ENCODE measurements at regions not wholly inside any gene's neighbourhood (a gene's known extent, or its start where the extent isn't known, plus 50 kb on each side); places are given as distances from the start of the nearest gene placed in this dataset.

DNA sequence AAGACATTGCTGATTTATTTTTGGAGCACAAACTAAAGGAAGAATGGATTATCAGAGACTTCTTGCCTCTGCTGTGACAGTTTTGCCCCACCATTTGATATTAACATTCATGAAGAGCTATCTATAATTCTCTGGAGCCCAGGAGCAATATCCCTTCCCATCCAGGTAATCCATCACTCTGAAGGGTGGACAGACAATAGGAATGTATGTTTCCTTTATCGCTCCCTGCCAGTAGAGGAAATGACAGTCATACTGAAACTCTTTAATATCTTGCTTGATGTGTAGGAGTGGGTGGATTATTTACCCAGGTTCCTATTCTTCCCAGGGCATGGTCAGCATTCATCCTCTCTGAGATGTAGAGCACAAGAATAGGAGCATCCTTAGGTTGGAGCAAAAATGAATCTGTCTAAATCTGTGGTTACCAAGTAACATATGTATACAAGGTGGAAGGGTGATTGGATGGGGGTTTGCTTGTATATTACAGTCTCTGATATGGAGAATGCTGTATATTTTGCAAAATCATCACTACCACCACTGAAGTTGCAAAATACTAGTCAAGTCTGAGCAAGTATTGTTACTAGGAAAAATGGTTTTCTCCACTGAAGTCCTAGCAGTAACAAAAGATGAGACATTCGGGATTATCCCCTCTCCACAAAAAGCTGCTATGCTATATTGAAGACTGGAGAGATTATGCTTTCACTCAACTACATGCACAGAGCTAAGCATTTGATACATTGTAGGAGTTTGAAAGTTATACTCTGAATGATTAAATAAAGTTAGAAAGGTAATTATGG lies 151.6 kb downstream of the CBLL2 start:
- peaks cover 0 to 2% (median 0%) of the 10 kb centered on the region in 3 donors for H3K4me1 Mint-ChIP-seq
- H3K9me3 Mint-ChIP-seq = peaks cover 0 to 3% (median 2%) of the 10 kb centered on the region in 3 donors
- no peaks in the 10 kb centered on the region for H3K36me3 Mint-ChIP-seq
- no peak overlapping the region for H3K4me3 Mint-ChIP-seq
- H3K27me3 Mint-ChIP-seq = no peaks in the 10 kb centered on the region
- no peak overlapping the region for H3K27ac Mint-ChIP-seq

DNA sequence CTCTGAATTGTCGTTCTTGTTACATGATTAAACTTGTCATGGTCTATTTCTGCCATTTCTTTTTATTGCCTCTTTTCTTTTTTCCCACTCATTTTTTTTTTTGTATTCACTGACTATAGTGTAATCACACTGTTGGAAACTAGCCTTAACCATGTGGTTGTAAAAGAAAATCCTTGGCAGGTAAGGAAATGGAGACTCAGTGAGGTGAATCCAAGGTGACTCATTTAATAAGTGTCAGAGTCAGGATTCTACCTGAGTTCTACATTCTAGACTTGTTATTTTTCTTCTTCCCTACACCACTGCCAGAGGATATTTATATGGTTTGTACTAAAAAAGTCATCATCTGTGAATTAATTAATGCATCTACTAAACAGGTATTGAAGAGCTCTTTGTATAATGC lies 152.2 kb downstream of the CBLL2 start:
- Mint-ChIP-seq H3K27ac (no peak overlapping the region), H3K36me3 (peaks cover 1% of the 10 kb centered on the region), H3K4me1 (peaks cover 0 to 2% (median 0%) of the 10 kb centered on the region in 3 donors), H3K4me3 (no peak overlapping the region), H3K9me3 (peaks cover 0 to 8% (median 2%) of the 10 kb centered on the region in 3 donors), H3K27me3 (no peaks in the 10 kb centered on the region)

DNA sequence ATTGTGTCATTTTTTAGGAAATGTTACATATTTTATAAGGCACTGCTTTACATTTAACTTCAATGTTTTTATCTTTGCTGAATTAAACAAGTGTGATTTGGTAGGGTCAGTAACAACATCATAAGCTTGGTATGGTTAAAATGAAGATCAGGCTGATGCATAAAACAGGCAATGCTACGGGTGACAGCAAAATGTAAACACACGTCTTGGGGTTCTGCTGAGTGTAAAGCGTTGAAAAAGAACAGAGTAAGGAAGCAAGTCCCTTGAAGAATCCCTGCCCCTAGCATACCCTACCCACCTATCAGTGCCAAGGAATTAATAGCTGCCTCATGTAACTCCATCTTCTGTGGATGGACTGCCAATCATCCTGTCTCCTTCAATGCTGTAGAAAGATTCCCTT lies 157.0 kb downstream of the CBLL2 start:
- no peak overlapping the region for H3K27ac Mint-ChIP-seq
- H3K27me3 Mint-ChIP-seq = no peaks in the 10 kb centered on the region
- H3K4me1 Mint-ChIP-seq = peaks cover 0 to 2% (median 0%) of the 10 kb centered on the region in 3 donors
- peaks cover 1% of the 10 kb centered on the region for H3K36me3 Mint-ChIP-seq
- H3K4me3 Mint-ChIP-seq = no peak overlapping the region
- H3K9me3 Mint-ChIP-seq = peaks cover 0 to 8% (median 4%) of the 10 kb centered on the region in 3 donors

DNA sequence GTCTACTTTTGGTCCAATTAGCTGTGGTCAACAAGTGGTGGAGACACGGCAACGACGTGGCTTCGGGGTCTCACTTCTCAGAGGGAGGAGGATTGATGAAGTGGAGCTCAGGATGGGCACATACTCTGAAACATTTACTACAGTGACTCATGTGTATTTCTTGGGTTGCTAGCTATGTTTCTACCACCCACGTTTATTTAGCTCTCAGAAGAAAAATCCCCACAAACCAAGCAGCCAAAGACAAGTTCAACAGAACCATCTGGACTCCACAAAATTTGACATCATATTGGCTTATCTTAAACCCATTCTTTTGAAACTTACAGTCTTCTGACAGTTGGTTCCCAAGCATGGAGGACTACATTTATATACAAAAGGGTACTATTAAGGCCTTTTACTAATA lies 158.0 kb downstream of the CBLL2 start:
- Mint-ChIP-seq H3K36me3 (peaks cover 1% of the 10 kb centered on the region), H3K4me1 (peaks cover 0 to 2% (median 0%) of the 10 kb centered on the region in 3 donors), H3K27me3 (no peaks in the 10 kb centered on the region), H3K27ac (no peak overlapping the region), H3K4me3 (no peak overlapping the region), H3K9me3 (peaks cover 0 to 8% (median 4%) of the 10 kb centered on the region in 3 donors)

DNA sequence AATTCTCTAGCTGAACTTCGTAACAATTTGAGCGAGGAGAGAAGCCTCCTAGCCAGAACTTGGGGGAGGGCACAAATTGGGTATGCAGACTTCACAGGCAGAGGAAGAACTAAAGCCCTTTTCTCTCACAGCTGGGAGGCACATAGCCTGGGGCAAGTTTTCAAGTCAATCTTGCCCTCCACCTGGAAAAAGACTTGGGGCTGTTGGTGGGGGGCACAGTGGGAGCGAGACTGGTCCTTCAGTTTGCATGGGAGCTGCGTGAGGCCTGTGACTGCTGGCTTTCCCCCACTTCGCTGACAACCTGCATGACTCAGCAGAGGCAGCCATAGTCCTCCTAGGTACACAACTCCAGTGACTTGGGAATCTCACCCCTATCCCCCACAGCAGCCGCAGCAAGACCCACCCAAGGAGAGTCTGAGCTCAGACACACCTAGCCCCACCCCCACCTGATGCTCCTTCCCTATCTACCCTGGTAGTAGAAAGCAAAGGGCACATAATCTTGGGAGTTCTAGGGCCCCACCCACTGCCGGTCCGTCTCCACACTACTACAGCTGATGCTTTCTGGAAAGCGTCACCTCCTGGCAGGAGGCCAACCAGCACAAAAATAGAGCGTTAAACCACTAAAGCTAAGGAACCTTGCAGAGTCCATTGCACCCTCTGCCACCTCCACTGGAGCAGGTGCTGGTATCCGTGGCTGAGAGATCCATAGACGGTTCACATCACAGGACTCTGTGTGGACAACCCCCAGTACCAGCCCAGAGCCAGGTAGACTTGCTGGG lies 160.8 kb downstream of the CBLL2 start:
- H3K4me1 Mint-ChIP-seq = peaks cover 0 to 2% (median 0%) of the 10 kb centered on the region in 3 donors
- peaks cover 2 to 5% (median 5%) of the 10 kb centered on the region in 3 donors for H3K9me3 Mint-ChIP-seq
- H3K27me3 Mint-ChIP-seq = no peaks in the 10 kb centered on the region
- no peak overlapping the region for H3K27ac Mint-ChIP-seq
- H3K4me3 Mint-ChIP-seq = no peak overlapping the region
- peaks cover 1% of the 10 kb centered on the region for H3K36me3 Mint-ChIP-seq

DNA sequence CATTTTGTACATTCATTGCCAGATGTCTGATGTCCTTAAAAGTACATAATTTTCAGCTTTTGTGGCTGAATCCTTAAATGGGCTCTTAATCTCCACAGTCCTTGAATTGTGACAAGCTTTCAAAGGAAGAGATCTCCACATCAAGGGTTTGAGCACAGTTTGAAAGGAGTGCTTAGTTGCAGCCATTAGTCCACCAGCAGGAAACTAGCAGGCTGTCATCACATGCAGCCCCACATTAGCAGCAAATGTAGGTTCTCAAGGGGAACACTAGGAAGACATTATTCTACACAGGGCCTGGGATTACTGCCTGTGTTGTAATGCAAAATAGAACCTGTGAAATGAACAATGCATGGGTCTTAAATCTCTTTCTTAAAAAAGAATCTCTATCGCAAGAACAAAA lies 173.2 kb downstream of the CBLL2 start:
- Mint-ChIP-seq H3K36me3 (no peaks in the 10 kb centered on the region), H3K4me3 (no peak overlapping the region), H3K27me3 (no peaks in the 10 kb centered on the region), H3K9me3 (peaks cover 0 to 8% (median 2%) of the 10 kb centered on the region in 3 donors), H3K4me1 (peaks cover 0 to 4% (median 0%) of the 10 kb centered on the region in 3 donors), H3K27ac (no peak overlapping the region)

DNA sequence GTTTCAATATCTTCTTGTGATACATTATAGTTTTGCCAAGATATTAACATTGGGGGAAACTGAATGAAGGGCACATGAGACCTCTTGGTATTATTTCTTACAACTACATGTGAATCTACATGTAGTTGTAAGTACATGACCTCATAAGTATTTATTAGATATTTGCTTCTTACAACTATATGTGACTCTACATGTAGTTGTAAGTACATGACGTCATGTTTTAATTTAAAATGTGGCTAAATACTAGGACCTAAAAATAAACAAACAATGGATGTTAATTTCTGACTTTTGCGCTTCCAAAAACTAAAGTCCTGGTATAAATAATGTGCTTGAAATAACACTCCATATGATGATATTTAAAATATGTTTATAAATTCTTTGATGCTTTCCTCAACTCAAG lies 190.2 kb downstream of the CBLL2 start:
- Mint-ChIP-seq H3K27me3 (no peaks in the 10 kb centered on the region), H3K27ac (no peak overlapping the region), H3K9me3 (peaks cover 0 to 3% (median 0%) of the 10 kb centered on the region in 3 donors), H3K36me3 (no peaks in the 10 kb centered on the region), H3K4me1 (peaks cover 4 to 13% (median 9%) of the 10 kb centered on the region in 3 donors), H3K4me3 (no peak overlapping the region)

DNA sequence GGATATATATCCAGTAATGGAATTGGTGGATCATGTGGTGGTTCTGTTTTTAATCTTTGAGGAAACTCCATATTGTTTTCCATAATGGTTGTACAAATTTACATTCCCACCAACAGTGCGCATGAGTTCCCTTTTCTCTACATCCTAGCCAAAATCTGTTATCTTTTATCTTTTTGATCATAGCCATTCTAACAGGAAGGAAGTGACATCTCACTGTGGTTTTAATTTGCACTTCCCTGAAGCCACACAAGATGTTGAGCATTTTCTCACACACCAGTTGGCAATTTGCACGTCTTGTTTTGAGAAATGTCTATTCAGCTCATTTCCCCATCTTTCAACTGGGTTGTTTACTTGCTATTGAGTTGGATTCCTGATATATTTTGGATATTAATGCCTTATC lies 194.9 kb downstream of the CBLL2 start:
- Mint-ChIP-seq H3K27ac (no peak overlapping the region), H3K4me1 (peaks cover 6 to 30% (median 19%) of the 10 kb centered on the region in 3 donors), H3K9me3 (peaks cover 0 to 3% (median 0%) of the 10 kb centered on the region in 3 donors), H3K36me3 (no peaks in the 10 kb centered on the region), H3K4me3 (no peak overlapping the region), H3K27me3 (no peaks in the 10 kb centered on the region)

DNA sequence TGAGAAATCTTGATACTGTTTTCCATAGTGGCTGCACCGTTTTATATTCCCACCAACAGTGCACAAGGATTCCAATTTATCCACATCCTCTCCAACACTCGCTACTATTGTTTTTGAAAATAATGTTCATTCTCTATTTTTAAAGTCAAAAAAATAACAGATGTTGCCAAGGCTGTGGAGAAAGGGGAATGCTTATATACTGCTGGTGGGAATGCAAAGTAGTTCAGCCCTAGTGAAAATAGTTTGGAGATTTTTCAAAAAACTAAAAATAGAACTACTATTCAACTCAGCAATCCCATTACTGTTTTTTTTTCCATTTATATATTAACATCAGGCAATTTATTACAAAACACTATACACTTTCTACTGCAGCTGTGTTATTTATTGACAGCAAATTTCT lies 208.7 kb downstream of the CBLL2 start:
- H3K4me3 Mint-ChIP-seq = no peak overlapping the region
- no peaks in the 10 kb centered on the region for H3K27me3 Mint-ChIP-seq
- peaks cover 3 to 19% (median 12%) of the 10 kb centered on the region in 3 donors for H3K9me3 Mint-ChIP-seq
- no peaks in the 10 kb centered on the region for H3K4me1 Mint-ChIP-seq
- no peaks in the 10 kb centered on the region for H3K36me3 Mint-ChIP-seq
- no peak overlapping the region for H3K27ac Mint-ChIP-seq

DNA sequence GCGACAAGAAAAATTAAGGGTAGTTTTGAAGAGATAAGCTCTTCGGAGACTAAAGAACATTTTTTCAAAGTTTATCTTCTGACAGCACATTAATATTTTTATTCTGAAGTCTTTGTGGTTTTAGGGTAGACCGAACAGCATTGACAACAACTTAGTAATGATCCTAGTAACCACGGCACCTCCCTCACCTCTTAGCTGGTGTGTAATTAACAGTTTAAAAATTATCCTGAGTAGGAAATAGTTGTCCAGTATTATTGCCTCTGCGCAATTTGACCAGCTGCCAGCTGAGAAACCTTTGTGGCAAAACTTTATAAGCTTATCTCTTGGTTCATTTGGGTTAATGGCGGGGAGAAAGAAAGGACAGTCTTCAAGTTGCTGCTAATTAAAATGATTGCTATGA lies 213.6 kb downstream of the CBLL2 start:
- H3K9me3 Mint-ChIP-seq = peaks cover 0 to 5% (median 1%) of the 10 kb centered on the region in 3 donors
- no peaks in the 10 kb centered on the region for H3K36me3 Mint-ChIP-seq
- no peaks in the 10 kb centered on the region for H3K27me3 Mint-ChIP-seq
- H3K27ac Mint-ChIP-seq = no peak overlapping the region
- no peaks in the 10 kb centered on the region for H3K4me1 Mint-ChIP-seq
- no peak overlapping the region for H3K4me3 Mint-ChIP-seq

DNA sequence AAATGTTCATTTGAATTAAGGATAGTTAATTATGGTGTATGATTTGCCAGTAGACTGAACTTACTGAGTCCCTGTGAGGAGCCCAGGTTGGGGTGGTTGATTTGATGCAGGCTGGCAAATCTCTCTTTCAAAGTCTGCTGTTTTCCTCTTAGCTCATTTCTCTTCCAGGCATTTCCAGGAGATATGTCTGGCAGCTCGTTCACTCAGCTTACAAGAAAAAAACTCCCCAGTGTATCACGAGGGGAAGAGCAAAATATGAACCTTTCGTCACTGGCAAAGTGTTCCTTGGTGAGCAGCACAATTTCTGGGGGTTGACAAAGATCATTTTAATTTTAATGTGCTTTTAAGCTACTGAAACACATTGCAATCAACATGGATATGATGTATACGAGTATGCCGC lies 244.2 kb downstream of the CBLL2 start:
- no peak overlapping the region for H3K27ac Mint-ChIP-seq
- no peaks in the 10 kb centered on the region for H3K4me1 Mint-ChIP-seq
- H3K4me3 Mint-ChIP-seq = no peak overlapping the region
- H3K9me3 Mint-ChIP-seq = peaks cover 0 to 2% (median 0%) of the 10 kb centered on the region in 3 donors
- no peaks in the 10 kb centered on the region for H3K27me3 Mint-ChIP-seq
- H3K36me3 Mint-ChIP-seq = no peaks in the 10 kb centered on the region

DNA sequence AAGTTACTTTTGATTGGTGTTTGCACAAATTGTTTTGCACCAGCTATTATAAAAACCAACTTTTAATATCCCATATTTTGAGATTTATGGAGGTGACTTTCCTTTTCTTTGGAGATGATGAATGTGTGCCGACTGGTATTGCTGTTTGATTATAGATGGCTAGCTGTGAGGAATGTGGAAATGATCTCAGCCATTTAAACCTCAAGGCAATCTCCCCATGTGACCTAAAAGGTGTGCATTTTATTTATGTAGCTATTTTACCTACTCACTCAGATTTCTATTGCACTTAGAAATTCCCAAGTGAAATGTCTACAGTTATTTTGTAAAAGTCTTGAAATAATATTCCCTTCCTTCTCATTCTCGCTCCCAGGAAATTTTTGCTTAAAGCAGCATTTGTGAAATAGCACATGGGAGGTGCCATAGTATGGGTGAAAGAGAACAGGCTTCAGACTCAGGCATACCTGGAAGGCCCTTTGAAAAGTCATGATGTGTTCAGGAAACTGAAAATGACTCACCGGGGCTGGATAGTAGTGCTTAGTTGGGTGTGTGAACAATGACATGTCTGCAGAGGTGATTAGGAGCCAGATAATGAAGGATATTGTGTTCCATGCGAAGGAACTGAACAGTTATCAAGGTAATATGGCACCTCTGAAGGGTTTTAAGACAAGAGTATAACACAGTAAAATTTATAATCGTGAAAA lies 247.6 kb downstream of the CBLL2 start:
- Mint-ChIP-seq H3K4me1 (peaks cover 0 to 2% (median 0%) of the 10 kb centered on the region in 3 donors), H3K27ac (no peak overlapping the region), H3K9me3 (peaks cover 0 to 2% (median 0%) of the 10 kb centered on the region in 3 donors), H3K36me3 (no peaks in the 10 kb centered on the region), H3K27me3 (no peaks in the 10 kb centered on the region), H3K4me3 (no peak overlapping the region)

DNA sequence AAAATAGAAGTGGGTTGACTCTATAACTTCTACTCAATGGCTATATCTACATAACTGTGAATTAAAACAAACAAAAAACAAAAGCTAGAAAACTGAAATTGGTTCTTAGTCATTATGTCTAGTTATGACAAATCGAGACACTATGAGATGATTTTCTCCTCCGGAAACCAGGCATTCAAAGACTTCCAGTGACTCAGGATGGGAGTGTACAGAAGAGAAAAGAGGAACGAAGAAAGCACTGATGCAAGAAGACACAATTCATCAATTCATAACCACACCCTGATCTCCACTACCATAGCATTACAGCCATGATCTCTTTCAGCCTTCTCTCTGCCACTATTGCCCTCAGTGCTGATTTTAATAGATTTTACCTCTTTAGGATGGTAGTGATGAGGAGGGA lies 253.6 kb downstream of the CBLL2 start:
- H3K4me3 Mint-ChIP-seq = peak overlapping the region in 1 of 4 donors; percentile 7
- no peak overlapping the region for H3K27ac Mint-ChIP-seq
- H3K9me3 Mint-ChIP-seq = peaks cover 3 to 6% (median 4%) of the 10 kb centered on the region in 3 donors
- H3K27me3 Mint-ChIP-seq = no peaks in the 10 kb centered on the region
- H3K4me1 Mint-ChIP-seq = peaks cover 6 to 10% (median 8%) of the 10 kb centered on the region in 3 donors
- no peaks in the 10 kb centered on the region for H3K36me3 Mint-ChIP-seq

DNA sequence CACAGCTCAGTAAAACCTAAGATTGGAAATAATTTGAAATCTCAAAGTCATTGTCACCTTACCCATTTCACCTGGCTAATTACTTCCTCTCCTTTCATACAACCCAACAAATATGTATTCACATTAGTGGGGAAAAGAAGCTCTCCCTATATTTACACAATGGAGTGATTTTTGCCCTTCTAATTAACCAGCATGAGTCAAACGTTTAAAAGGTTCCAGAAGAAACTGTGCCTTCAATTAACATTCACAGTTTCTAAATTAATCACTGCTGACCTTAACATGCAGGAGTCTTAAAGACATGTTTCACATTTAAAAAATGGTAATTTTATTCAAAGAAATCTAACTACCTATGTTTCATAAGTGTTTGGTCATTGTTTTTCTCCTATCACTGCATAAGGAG lies 254.6 kb downstream of the CBLL2 start:
- Mint-ChIP-seq H3K27me3 (no peaks in the 10 kb centered on the region), H3K4me3 (no peak overlapping the region), H3K36me3 (no peaks in the 10 kb centered on the region), H3K4me1 (peaks cover 6 to 10% (median 8%) of the 10 kb centered on the region in 3 donors), H3K27ac (no peak overlapping the region), H3K9me3 (peaks cover 3 to 9% (median 4%) of the 10 kb centered on the region in 3 donors)

DNA sequence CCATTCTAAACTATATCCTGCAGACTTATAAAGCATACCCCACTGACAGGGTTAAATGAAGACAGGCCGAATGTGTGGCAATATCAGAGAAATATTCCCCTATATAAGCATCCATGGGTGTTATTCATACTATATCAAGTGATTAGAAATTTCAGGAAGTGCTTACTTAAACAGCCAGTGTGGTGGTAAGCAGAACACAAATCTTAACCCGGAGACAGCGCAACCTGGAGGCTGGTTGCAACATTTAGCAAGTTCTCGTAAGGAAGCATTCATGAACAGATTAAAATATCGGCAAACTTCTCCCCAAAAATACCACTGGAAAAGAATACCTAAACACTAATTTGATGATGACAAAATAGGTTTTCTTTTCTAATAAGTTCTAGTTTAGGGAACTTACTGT lies 261.2 kb downstream of the CBLL2 start:
- Mint-ChIP-seq H3K27me3 (no peaks in the 10 kb centered on the region), H3K4me1 (no peaks in the 10 kb centered on the region), H3K4me3 (no peak overlapping the region), H3K27ac (peak overlapping the region in 1 of 3 donors; percentile 28), H3K36me3 (no peaks in the 10 kb centered on the region), H3K9me3 (peaks cover 0 to 5% (median 3%) of the 10 kb centered on the region in 3 donors)
